HepG2 (cell line): ENCODE measurements at regions not wholly inside any gene's neighbourhood (a gene's known extent, or its start where the extent isn't known, plus 50 kb on each side); places are given as distances from the start of the nearest gene placed in this dataset.
A peak's percentile ranks its signal among the peaks of the same experiment; 100 is the strongest.

Source experiments
- CSRNP2 ChIP-seq: sonication (generic); formaldehyde crosslinking; conservative IDR thresholded peaks from 2 replicates; pipeline ENCODE4 v1.8.0; 2022; ENCODE audit warnings: low read depth, missing genetic modification reagents
- DMAP1 ChIP-seq: IDR thresholded peaks from 2 replicates; pipeline ENCODE4 v1.6.1; 2016
- DNMT3B ChIP-seq: conservative IDR thresholded peaks from 2 replicates; pipeline ENCODE4 v1.6.1; 2016; ENCODE audit warnings: missing biosample characterization, control low read depth
- GLMP ChIP-seq: sonication (generic); formaldehyde crosslinking; IDR thresholded peaks from 2 replicates; pipeline ENCODE4 v1.9.0; 2021; ENCODE audit warnings: missing genetic modification reagents, mild to moderate bottlenecking, borderline replicate concordance
- HDAC2 ChIP-seq: sonication (generic); formaldehyde crosslinking; IDR thresholded peaks from 2 replicates; pipeline ENCODE4 v1.4.0; 2020; ENCODE audit warnings: missing genetic modification reagents
- HNF4G ChIP-seq, 2 experiments: sonication (generic) in 1 of 2; formaldehyde crosslinking in 1 of 2; IDR thresholded peaks; 2 replicates each; pipeline versions ENCODE4 v1.4.0 to v1.6.1; 2011 to 2020; ENCODE audit warnings: borderline replicate concordance in 2 of 2, low read depth in 2 of 2, mild to moderate bottlenecking in 2 of 2, low read length in 1 of 2, missing genetic modification reagents in 1 of 2, moderate library complexity in 1 of 2
- KDM2A ChIP-seq: sonication (generic); formaldehyde crosslinking; IDR thresholded peaks from 2 replicates; pipeline ENCODE4 v1.4.0; 2020; ENCODE audit warnings: low read depth, missing genetic modification reagents, borderline replicate concordance
- NR2F2 ChIP-seq: IDR thresholded peaks from 2 replicates; pipeline ENCODE4 v1.6.1; 2012; ENCODE audit warnings: low read depth, inconsistent platforms, borderline replicate concordance
- PBX2 ChIP-seq: IDR thresholded peaks from 2 replicates; pipeline ENCODE4 v1.6.1; 2016; ENCODE audit warnings: control low read depth
- PHF20 ChIP-seq: sonication (generic); formaldehyde crosslinking; IDR thresholded peaks from 2 replicates; pipeline ENCODE4 v1.5.0; 2020; ENCODE audit warnings: mild to moderate bottlenecking, missing genetic modification reagents
- RARA ChIP-seq: IDR thresholded peaks from 2 replicates; pipeline ENCODE4 v1.6.1; 2016; ENCODE audit warnings: missing genetic modification reagents, missing compliant biosample characterization
- SOX13 ChIP-seq, 3 experiments: fragments of 450-650 bp in 1 of 3; sonication (generic) in 1 of 3; formaldehyde crosslinking in 1 of 3; IDR thresholded peaks in 2 of 3; conservative IDR thresholded peaks in 1 of 3; 2 replicates each; pipeline versions ENCODE4 v1.5.0 to v1.6.1; 2016 to 2020; ENCODE audit warnings: antibody characterized with exemption in 1 of 3, mild to moderate bottlenecking in 1 of 3, missing compliant biosample characterization in 1 of 3, missing genetic modification reagents in 1 of 3, moderate library complexity in 1 of 3
- SOX6 ChIP-seq, 2 experiments: fragments of 450-650 bp in 1 of 2; sonication (generic) in 1 of 2; formaldehyde crosslinking in 1 of 2; IDR thresholded peaks; 2 replicates each; pipeline versions ENCODE4 v1.4.0 to v1.6.1; 2017 to 2020; ENCODE audit warnings: antibody characterized with exemption in 1 of 2, mild to moderate bottlenecking in 1 of 2, missing genetic modification reagents in 1 of 2
- ZNF232 ChIP-seq: sonication (generic); formaldehyde crosslinking; IDR thresholded peaks from 2 replicates; pipeline ENCODE4 v1.4.0; 2020; ENCODE audit warnings: missing genetic modification reagents, borderline replicate concordance
- ZNF451 ChIP-seq: sonication (generic); formaldehyde crosslinking; IDR thresholded peaks from 2 replicates; pipeline ENCODE4 v1.5.0; 2020; ENCODE audit warnings: mild to moderate bottlenecking, missing genetic modification reagents
- ZNF556 ChIP-seq: sonication (generic); formaldehyde crosslinking; IDR thresholded peaks from 2 replicates; pipeline ENCODE4 v1.4.0; 2020; ENCODE audit warnings: mild to moderate bottlenecking, missing genetic modification reagents, borderline replicate concordance
- ZNF7 ChIP-seq: IDR thresholded peaks from 2 replicates; pipeline ENCODE4 v1.6.1; 2016; ENCODE audit warnings: missing biosample characterization, missing genetic modification reagents
- ZNF878 ChIP-seq: sonication (generic); formaldehyde crosslinking; IDR thresholded peaks from 2 replicates; pipeline ENCODE4 v1.8.1; 2023; ENCODE audit warnings: mild to moderate bottlenecking, missing genetic modification reagents, moderate library complexity
- ZSCAN21 ChIP-seq: sonication (generic); formaldehyde crosslinking; IDR thresholded peaks from 2 replicates; pipeline ENCODE4 v1.8.0; 2022; ENCODE audit warnings: mild to moderate bottlenecking, missing genetic modification reagents, moderate library complexity, borderline replicate concordance
- TF ChIP-seq, protein P1 (sequence below): sonication (generic); formaldehyde crosslinking; conservative IDR thresholded peaks from 2 replicates; pipeline ENCODE4 v1.4.0; 2020; ENCODE audit warnings: missing genetic modification reagents
- TF ChIP-seq, protein P2 (sequence below): IDR thresholded peaks from 2 replicates; pipeline ENCODE4 v1.6.1; 2016
- TF ChIP-seq, protein P3 (sequence below): sonication (generic); formaldehyde crosslinking; IDR thresholded peaks from 2 replicates; pipeline ENCODE4 v1.8.0; 2022; ENCODE audit warnings: mild to moderate bottlenecking, missing genetic modification reagents, moderate library complexity

DNA sequence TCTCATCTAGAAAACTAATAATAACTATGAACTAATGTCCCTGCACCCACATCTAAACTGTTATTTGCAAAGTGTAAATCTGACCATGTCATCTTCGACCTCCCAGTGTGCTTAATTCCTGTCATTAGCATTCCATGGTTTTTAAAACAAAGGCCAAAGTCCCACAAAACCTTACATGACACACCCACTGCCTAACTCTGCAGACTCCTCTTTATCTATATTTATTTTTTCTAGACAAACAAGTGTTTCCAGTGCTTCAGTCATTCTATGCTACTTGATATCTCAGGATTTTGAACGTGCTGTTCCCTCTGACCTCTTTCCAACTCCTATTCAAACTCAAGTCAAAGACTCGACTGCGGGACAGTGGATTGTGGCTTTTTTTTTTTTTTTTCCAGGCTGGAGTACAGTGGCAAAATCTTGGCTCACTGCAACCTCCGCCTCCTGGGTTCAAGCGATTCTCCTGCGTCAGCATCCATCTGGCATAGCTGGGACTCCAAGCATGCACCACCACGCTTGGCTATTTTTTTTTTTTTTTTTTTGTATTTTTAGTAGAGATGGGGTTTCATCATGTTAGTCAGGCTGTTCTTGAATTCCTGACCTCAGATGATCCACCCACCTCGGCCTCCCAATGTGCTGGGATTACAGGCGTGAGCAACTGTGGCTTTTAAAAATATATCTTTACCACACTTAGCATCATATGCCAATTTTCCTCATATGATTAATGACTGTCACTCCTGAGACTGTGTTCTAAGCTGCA is 1511.0 kb downstream of the ARAP2 start (continued):
- TF ChIP-seq CSRNP2 (CRISPR knock-in tag) (no peak), ZNF556 (no peak), HDAC2 (CRISPR knock-in tag) (peak; percentile 76), ZNF451 (CRISPR knock-in tag) (no peak), KDM2A (CRISPR knock-in tag) (no peak), PBX2 (CRISPR knock-in tag) (no peak), ZSCAN21 (CRISPR knock-in tag) (no peak), DNMT3B (CRISPR knock-in tag) (no peak), ZNF878 (CRISPR knock-in tag) (no peak), GLMP (CRISPR knock-in tag) (no peak), HNF4G (IDR thresholded peaks at IDR 0.05; ENCODE audit: borderline replicate concordance, low read depth, low read length) (peak; percentile 75; the same call in 1 of the 2 replicates), HNF4G (CRISPR knock-in tag; IDR thresholded peaks at IDR 0.05; ENCODE audit: borderline replicate concordance, low read depth) (no peak), PHF20 (CRISPR knock-in tag) (no peak), RARA (CRISPR knock-in tag) (peak; percentile 57), ZNF7 (CRISPR knock-in tag) (no peak), ZNF232 (CRISPR knock-in tag) (no peak), DMAP1 (CRISPR knock-in tag) (no peak), SOX6 (IDR thresholded peaks at IDR 0.05) (no peak), SOX6 (CRISPR knock-in tag; IDR thresholded peaks at IDR 0.05) (peak; percentile 83), SOX13 (IDR thresholded peaks at IDR 0.05) (no peak), SOX13 (CRISPR knock-in tag; conservative IDR thresholded peaks at IDR 0.05 in 1 of 2, IDR thresholded peaks at IDR 0.05 in 1 of 2) (peak in 1 of 2 experiments; percentile 79; a peak in 2 of 4 replicates), NR2F2 (peak; percentile 32; the same call in 1 of the 2 replicates)
- TF ChIP-seq, protein P1, sequence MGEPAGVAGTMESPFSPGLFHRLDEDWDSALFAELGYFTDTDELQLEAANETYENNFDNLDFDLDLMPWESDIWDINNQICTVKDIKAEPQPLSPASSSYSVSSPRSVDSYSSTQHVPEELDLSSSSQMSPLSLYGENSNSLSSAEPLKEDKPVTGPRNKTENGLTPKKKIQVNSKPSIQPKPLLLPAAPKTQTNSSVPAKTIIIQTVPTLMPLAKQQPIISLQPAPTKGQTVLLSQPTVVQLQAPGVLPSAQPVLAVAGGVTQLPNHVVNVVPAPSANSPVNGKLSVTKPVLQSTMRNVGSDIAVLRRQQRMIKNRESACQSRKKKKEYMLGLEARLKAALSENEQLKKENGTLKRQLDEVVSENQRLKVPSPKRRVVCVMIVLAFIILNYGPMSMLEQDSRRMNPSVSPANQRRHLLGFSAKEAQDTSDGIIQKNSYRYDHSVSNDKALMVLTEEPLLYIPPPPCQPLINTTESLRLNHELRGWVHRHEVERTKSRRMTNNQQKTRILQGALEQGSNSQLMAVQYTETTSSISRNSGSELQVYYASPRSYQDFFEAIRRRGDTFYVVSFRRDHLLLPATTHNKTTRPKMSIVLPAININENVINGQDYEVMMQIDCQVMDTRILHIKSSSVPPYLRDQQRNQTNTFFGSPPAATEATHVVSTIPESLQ (CRISPR knock-in tag) = no peak
- TF ChIP-seq, protein P2, sequence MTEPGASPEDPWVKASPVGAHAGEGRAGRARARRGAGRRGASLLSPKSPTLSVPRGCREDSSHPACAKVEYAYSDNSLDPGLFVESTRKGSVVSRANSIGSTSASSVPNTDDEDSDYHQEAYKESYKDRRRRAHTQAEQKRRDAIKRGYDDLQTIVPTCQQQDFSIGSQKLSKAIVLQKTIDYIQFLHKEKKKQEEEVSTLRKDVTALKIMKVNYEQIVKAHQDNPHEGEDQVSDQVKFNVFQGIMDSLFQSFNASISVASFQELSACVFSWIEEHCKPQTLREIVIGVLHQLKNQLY (CRISPR knock-in tag) = no peak
- TF ChIP-seq, protein P3, sequence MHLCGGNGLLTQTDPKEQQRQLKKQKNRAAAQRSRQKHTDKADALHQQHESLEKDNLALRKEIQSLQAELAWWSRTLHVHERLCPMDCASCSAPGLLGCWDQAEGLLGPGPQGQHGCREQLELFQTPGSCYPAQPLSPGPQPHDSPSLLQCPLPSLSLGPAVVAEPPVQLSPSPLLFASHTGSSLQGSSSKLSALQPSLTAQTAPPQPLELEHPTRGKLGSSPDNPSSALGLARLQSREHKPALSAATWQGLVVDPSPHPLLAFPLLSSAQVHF (CRISPR knock-in tag) = no peak
